GM21447 (cell line): ENCODE measurements at regions not wholly inside any gene's neighbourhood (a gene's known extent, or its start where the extent isn't known, plus 50 kb on each side); places are given as distances from the start of the nearest gene placed in this dataset.

ENCODE experiments used
- ATAC-seq: cut with Tn5 transposase; IDR thresholded peaks from one replicate; pipeline ENCODE4 v1.9.1; 2021; ENCODE audit not compliant: unreplicated experiment

DNA sequence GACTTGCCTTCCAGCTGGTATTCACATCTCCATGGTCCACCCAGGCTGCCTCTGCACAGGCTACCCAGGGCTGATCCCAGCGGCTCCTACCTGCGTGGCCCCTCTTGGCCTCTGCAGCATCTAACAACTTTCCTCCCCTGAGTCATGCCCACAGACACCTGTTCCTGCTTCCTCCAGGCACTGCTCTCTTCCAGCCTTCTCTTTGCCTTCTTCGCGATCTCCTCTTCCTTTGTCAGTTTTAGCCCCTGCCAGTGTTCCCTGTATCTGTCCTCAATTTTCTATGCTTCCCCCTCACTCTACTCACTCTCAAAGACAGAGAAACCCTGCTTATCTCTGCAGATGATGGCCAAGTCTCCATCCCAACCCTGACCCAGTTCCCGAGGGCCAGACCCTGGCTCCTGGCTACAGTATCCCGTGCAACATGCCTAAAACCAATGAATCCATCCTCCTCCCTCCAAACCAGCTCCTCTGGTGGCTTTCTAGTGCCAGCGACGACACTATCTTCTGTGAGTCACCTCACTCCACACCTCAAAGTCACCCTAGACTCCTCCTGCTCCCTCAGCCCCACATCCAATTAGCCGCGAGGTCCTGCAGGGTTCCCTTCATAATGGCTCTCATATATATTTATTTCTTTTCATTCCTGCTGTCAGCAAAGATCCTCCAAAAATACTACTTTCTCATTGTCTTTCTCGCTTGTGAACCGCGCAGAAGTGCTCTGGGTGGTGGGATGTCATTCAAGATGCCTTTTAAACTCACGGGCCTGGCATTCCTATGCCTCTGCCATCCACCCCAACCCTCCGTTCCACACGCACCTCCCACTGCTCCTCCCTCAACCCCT, 259.2 kb downstream of the TOMM20 start:
- no peak for ATAC-seq

DNA sequence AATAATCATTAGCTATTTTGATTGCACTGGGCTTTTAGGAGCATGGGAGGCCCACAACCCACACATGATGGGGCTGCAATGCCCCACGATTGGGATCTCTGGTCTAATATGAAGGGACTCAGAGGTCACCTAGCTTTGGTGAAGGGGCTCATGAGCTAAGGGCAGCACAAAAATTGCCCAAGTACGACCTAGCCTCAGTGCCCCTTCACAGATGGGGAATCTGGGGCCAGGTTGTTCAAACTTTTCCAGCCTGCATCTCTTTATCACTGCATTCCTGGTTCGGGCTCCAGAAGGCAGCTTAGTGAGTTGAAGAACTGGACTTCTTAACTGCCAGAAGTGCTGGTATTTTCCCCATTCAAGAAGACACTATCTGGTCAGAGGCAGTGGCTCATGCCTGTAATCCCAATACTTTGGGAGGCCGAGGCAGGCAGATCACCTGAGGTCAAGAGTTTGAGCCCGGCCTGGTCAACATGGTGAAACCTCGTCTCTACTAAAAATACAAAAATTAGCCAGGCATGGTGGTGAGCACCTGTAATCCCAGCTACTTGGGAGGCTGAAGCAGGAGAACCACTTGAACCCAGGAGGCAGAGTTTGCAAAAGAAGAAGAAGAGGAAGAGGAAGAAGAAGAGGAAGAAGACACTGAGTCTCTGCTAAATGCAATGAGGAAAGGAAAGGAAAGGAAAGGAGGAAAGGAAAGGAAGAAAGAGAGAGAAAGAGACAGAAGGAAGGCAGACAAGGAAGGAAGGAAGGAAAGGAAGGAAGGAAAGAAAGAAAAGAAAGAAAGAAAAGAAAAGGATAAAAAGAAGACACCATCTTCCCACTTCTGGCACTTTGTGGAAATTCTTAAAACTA, 258.5 kb upstream of the IRF2BP2 start:
- no peak for ATAC-seq

- no peak for ATAC-seq
Measured at GRCh38 chr1:234866007-234866866, 256.3 kb upstream of the IRF2BP2 start.

- no peak for ATAC-seq
Measured at GRCh38 chr1:234865171-234866006, 255.4 kb upstream of the IRF2BP2 start.

GRCh38 chr1:234864116-234864515, 254.1 kb upstream of the IRF2BP2 start:
- no peak for ATAC-seq

- ATAC-seq = no peak
Measured at GRCh38 chr1:234863551-234863971, 253.6 kb upstream of the IRF2BP2 start.

- no peak for ATAC-seq
Measured at GRCh38 chr1:234862944-234863515, 253.1 kb upstream of the IRF2BP2 start.

- ATAC-seq = no peak
Measured at GRCh38 chr1:234862360-234862943, 252.5 kb upstream of the IRF2BP2 start.

DNA sequence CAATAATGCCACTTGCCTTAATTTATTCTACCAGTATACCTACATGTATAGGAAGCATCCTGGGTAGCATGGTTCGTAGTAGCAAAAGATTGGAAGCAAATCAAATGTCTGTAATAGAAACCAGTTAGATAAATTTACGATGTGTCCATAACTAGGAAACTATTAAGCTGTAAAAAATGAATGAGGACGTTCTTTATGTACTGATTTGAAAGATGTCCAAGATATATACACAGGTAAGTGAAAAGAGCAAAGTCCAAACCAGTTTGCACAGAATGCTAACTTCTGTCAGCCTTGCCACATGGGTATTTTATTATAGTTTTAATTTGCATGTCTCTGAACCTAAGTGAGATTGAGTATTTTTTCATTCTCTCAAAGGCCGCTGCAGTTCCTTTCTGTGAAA, 251.8 kb upstream of the IRF2BP2 start:
- ATAC-seq = no peak

DNA sequence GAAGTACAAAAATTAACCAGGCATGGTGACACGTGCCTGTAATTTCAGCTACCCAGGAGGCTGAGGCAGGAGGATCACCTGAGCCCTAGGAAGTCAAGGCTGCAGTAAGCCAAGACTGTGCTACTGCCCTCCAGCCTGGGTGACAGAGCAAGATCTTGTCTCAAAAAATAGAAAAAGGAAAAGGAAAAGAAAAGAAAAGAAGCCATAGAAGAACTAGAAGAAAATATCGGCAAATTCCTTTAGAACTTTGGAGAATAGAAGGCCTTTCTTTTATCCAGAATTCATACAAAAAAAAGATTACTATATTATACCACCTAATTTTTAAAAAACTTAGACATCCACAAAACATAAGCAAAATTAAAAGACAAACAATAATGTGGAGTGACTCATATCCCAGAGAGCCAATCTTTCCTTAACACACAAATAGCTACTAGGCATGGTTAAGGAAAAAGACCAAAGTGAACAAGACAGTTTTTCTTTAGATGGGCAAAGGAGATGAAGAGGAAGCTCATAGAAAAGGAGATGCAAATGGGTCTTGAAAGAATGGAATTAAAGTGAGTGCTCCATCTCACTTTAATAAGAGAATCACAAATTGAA, 251.1 kb upstream of the IRF2BP2 start:
- ATAC-seq = no peak

GRCh38 chr1:234858722-234859121, 248.7 kb upstream of the IRF2BP2 start:
- ATAC-seq = no peak

GRCh38 chr1:234856845-234857245, 246.9 kb upstream of the IRF2BP2 start:
- no peak for ATAC-seq

- ATAC-seq = no peak
Measured at GRCh38 chr1:234855851-234856250, 245.9 kb upstream of the IRF2BP2 start.

DNA sequence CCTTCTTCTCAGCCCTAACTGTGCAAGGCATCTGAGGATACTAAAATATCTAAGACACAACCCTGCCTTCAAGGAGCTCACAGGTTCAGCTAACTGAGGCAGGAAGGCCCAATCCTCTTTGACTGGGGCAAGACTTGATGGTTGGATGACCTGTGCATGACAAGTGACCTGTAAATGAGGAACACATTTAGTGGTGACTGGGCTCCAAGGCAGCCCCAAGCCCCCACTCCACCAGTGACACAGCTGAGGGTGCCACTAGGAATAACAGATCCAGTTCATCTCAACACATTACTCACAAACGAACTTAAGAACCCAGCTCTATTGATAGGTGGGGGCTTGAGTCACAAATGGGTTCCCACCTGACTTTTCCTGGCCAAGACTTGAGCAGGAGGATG, 244.7 kb upstream of the IRF2BP2 start:
- ATAC-seq = no peak

DNA sequence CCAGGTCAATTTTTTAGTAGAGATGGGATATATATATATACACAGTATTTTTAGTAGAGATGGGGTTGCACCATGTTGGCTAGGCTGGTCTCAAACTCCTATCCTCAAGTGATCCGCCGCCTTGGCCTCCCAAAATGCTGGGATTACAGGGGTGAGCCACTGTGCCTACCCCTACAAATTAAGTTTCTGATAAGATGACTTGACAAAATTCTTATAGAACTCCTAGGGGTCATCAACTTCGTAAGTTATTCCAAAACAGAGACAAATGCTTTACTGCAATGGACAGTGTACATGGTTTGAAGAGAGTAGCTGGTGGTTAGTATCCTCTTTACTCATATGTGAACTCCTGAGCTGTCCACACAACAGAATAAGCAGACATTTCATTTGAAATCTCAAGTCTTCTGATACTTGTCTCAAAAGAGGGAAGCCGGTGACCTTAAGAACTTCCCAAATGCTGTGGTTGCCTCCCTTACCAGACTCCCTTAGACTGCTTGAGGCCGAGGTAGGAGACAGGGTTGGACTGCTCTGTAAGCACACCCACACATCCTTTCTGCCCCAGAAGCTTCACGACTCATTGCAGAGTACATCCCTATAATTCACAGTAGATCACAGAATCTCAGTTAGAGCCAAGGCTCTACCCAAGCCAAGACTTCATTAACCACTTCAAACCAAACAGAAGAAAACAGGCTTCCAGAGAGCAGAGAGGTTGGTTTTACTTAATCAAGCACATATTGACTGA, 244.1 kb upstream of the IRF2BP2 start:
- ATAC-seq = no peak

- no peak for ATAC-seq
Measured at GRCh38 chr1:234852659-234853058, 242.7 kb upstream of the IRF2BP2 start.

- ATAC-seq = peak; percentile 74
Measured at GRCh38 chr1:234851450-234852438, 241.8 kb upstream of the IRF2BP2 start.
